ENCODE measurements at regions not wholly inside any gene's neighbourhood (a gene's known extent, or its start where the extent isn't known, plus 50 kb on each side); places are given as distances from the start of the nearest gene placed in this dataset.

DNA sequence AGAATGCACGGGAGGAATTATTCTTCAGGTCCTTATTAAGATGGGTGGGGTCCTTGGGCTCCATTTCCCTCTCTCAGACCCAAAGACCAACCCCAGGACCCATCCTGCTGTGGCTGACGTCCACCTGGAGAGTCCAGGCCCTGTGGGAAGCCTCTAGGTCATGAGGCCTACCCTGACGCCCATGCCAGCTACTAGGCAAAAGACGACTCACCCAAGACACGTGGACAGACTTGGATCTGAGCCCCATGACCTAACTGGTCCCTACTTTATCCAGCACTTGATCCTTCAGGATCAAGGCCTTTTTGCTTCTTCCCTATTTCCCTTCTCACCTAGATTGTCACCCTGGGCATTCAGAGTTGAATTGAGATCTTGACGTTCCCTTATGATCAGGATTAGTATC is 56.0 kb upstream of the CASZ1 start:
- no peak for FAIRE-seq
- H3K36me3 ChIP-seq: no peaks in the 10 kb centered on the region
- H3K9me3 ChIP-seq: no peaks in the 10 kb centered on the region
- no peak overlapping the region for H3K4me3 ChIP-seq
- H3K4me1 ChIP-seq: no peaks in the 10 kb centered on the region
- WGBS, 2 donors: 69 to 89% methylated on average over 6 of the region's 6 CpGs
- H3K27me3 ChIP-seq: no peaks in the 10 kb centered on the region
- H3K27ac ChIP-seq: no peak overlapping the region
- intact Hi-C loops (cut with DNase I): no loop called here
- no peak for DNase-seq
- TF ChIP-seq, protein P1, sequence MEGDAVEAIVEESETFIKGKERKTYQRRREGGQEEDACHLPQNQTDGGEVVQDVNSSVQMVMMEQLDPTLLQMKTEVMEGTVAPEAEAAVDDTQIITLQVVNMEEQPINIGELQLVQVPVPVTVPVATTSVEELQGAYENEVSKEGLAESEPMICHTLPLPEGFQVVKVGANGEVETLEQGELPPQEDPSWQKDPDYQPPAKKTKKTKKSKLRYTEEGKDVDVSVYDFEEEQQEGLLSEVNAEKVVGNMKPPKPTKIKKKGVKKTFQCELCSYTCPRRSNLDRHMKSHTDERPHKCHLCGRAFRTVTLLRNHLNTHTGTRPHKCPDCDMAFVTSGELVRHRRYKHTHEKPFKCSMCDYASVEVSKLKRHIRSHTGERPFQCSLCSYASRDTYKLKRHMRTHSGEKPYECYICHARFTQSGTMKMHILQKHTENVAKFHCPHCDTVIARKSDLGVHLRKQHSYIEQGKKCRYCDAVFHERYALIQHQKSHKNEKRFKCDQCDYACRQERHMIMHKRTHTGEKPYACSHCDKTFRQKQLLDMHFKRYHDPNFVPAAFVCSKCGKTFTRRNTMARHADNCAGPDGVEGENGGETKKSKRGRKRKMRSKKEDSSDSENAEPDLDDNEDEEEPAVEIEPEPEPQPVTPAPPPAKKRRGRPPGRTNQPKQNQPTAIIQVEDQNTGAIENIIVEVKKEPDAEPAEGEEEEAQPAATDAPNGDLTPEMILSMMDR (IDR thresholded peaks at IDR 0.05): no peak
- ATAC-seq: no peak

DNA sequence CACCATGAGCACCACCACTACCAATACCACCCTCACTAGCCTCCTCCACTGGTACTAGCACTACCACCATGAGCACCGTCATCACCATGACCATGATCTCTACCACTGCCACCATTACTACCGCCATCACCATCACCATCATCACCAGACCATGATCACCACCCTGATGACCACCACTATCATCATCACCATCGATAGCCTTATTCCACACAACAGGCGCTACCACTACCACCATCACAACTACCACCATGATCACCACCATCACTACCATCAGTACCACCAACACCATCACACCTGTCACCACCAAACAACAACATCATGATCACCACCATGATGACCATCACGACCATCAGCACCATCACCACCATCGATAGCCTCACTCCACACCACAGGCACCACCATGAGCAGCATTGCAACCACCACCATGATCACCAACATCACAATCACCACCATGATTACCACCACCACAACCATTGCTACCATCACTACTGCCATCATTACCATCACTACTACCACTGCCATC is 56.6 kb upstream of the CASZ1 start:
- TF ChIP-seq, protein P1 (IDR thresholded peaks at IDR 0.05): no peak
- 96 to 97% methylated on average over 6 of the region's 6 CpGs for WGBS, 2 donors
- no peak for FAIRE-seq

DNA sequence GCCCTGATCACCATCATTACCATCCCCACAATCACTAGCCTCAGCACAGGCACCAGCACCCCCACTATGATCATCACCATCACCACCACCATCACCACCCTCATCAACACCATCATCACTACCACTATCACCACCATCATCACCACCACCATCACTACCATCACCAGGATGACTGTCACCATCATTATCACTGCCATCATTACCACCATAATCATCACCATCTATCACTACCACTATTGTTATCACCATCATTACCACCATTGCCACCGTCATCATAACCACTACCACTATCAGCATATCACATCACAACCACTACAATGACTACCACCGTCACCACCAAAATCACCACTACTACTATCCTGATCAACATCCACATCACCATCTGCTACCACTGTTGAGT is 57.3 kb upstream of the CASZ1 start:
- H3K36me3 ChIP-seq: no peaks in the 10 kb centered on the region
- FAIRE-seq (no peak), ATAC-seq (no peak), DNase-seq (no peak)
- no peaks in the 10 kb centered on the region for H3K9me3 ChIP-seq
- intact Hi-C loops (cut with DNase I): no loop called here
- H3K27ac ChIP-seq: no peak overlapping the region
- H3K4me1 ChIP-seq: no peaks in the 10 kb centered on the region
- TF ChIP-seq, protein P1 (IDR thresholded peaks at IDR 0.05): no peak
- no peaks in the 10 kb centered on the region for H3K27me3 ChIP-seq
- 87 to 89% methylated on average over 2 of the region's 2 CpGs for WGBS, 2 donors
- H3K4me3 ChIP-seq: no peak overlapping the region

More for the DNA sequence above, 56.6 kb upstream of the CASZ1 start:
- intact Hi-C loops (cut with DNase I): no loop called here
- Histone ChIP-seq H3K4me1 (no peaks in the 10 kb centered on the region), H3K27ac (no peak overlapping the region), H3K9me3 (no peaks in the 10 kb centered on the region), H3K27me3 (no peaks in the 10 kb centered on the region), H3K36me3 (no peaks in the 10 kb centered on the region), H3K4me3 (no peak overlapping the region)
- DNase-seq (no peak), ATAC-seq (no peak)

DNA sequence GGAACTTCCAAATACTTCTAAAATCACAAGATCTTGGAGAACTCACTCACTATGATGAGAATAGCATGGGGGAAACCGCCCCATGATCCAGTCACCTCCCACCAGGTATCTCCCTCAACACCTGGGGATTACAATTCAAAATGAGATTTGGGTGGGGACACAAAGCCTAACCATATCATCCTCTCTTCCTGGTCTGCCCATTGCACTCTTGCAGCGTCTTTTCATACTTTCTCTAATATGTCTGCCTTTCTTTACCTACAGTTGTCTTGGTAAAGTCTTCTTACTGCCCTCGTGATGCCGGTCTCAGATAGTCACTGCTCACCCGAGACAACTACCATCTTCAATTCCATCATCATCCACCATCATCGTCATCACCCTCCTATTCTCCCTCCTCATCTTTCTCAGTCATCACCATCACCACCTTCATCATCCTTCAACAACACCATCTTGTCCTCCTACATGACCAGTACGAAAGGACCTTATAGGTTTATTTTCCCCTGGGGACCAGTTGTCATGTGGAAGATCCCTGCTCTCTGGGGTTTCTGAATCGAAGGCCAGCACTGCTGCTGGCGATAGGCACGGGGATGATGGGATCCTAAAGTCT is 58.5 kb upstream of the CASZ1 start:
- intact Hi-C loops (cut with DNase I): no loop called here
- DNase-seq (no peak), ATAC-seq (no peak), FAIRE-seq (no peak)
- Histone ChIP-seq H3K4me3 (no peak overlapping the region), H3K4me1 (no peaks in the 10 kb centered on the region), H3K27me3 (no peaks in the 10 kb centered on the region), H3K36me3 (no peaks in the 10 kb centered on the region), H3K27ac (no peak overlapping the region), H3K9me3 (no peaks in the 10 kb centered on the region)
- TF ChIP-seq, protein P1 (IDR thresholded peaks at IDR 0.05): no peak
- 92 to 97% methylated on average over 10 of the region's 10 CpGs for WGBS, 2 donors

DNA sequence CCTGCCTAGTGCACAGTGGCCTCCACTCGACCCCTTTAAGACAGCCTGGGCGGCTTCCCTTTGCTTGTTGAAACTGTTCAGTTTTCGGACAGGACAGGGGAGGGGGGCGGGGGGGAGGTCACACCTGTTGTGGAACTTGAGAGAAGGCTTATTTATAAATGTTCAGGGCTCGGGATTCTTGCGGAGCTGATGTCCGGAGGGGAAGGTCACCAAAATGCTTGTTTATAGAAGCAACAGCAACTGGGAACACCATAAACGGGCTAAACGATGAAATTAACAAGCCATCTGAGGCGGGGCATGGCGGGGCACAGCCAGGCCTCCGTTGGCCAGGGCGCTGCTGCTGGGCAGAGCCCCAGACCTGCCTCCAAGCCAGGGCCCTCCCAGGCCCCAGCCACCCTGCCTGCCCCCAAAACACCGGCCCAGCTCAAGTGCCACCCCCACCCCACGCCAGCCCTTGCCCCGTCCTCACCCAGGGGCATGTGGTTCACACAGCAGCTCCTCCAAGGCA is 59.8 kb upstream of the CASZ1 start:
- no peaks in the 10 kb centered on the region for H3K4me1 ChIP-seq
- ATAC-seq (no peak), FAIRE-seq (no peak), DNase-seq (no peak)
- H3K27ac ChIP-seq: no peak overlapping the region
- TF ChIP-seq, protein P1 (IDR thresholded peaks at IDR 0.05): no peak
- 75 to 77% methylated on average over 14 to 16 of the region's 16 CpGs for WGBS, 2 donors
- no peaks in the 10 kb centered on the region for H3K36me3 ChIP-seq
- H3K27me3 ChIP-seq: no peaks in the 10 kb centered on the region
- H3K4me3 ChIP-seq: no peak overlapping the region
- no peaks in the 10 kb centered on the region for H3K9me3 ChIP-seq
- intact Hi-C loops (cut with DNase I): no loop called here

Data from pancreas (tissue), 10 donors.